H1 (cell line): ENCODE measurements at regions not wholly inside any gene's neighbourhood (a gene's known extent, or its start where the extent isn't known, plus 50 kb on each side); places are given as distances from the start of the nearest gene placed in this dataset.

Experiments
- CTCF ChIA-PET: fragments of 300-600 bp; sonication (Branson Sonifier 250); formaldehyde crosslinking; loops from one replicate; lab custom pipeline; 2021; ENCODE audit not compliant: partially characterized antibody; lab: Charles Lee
- POLR2A ChIA-PET: fragments of 300-600 bp; sonication (Branson Sonifier 250); formaldehyde crosslinking; loops from one replicate; lab custom pipeline; 2021; ENCODE audit warnings: inconsistent platforms; ENCODE audit not compliant: partially characterized antibody; lab: Charles Lee
- DNase-seq, 2 experiments: peaks; one replicate each; pipeline versions ENCODE4 v3.0.0 to v3.0.0-alpha.2; 2010 to 2022; ENCODE audit warnings: low spot score in 2 of 2, low read depth in 1 of 2, mixed read lengths in 1 of 2
- FAIRE-seq: peaks from 2 replicates; lab custom pipeline; 2011; peaks lifted over from hg19 to GRCh38; lab: Jason Lieb, UNC
- H2AFZ ChIP-seq: 2 replicates; pipeline ENCODE4 v1.8.1; 2012; ENCODE audit warnings: low read length, inconsistent platforms
- H2AK5ac ChIP-seq: 2 replicates; pipeline ENCODE4 v1.6.1; 2013; ENCODE audit warnings: low read depth, low read length
- H2BK120ac ChIP-seq: replicated peaks from 2 replicates; pipeline ENCODE3; 2013; ENCODE audit warnings: low read depth, low read length, inconsistent platforms
- H2BK12ac ChIP-seq: 2 replicates; pipeline ENCODE4 v1.6.1; 2013; ENCODE audit warnings: low read depth, low read length
- H2BK15ac ChIP-seq: 2 replicates; pipeline ENCODE4 v1.6.1; 2013; ENCODE audit warnings: low read length
- H2BK20ac ChIP-seq: 2 replicates; pipeline ENCODE4 v1.6.1; 2013; ENCODE audit warnings: low read length
- H2BK5ac ChIP-seq: 2 replicates; pipeline ENCODE4 v1.6.1; 2013; ENCODE audit warnings: low read depth, low read length
- H3K14ac ChIP-seq: 2 replicates; pipeline ENCODE4 v1.6.1; 2013; ENCODE audit warnings: inconsistent platforms; ENCODE audit not compliant: insufficient read length
- H3K18ac ChIP-seq: 2 replicates; pipeline ENCODE4 v1.6.1; 2013; ENCODE audit warnings: low read length; ENCODE audit errors: extremely low read depth
- H3K23ac ChIP-seq: 2 replicates; pipeline ENCODE4 v1.6.1; 2013; ENCODE audit warnings: inconsistent platforms; ENCODE audit not compliant: insufficient read length
- H3K23me2 ChIP-seq: 2 replicates; pipeline ENCODE4 v1.6.1; 2013; ENCODE audit warnings: low read depth, low read length
- H3K27ac ChIP-seq: 2 replicates; pipeline ENCODE4 v1.6.1; 2011; ENCODE audit warnings: low read depth, low read length, inconsistent platforms
- H3K27me3 ChIP-seq, 4 experiments: replicated peaks in 1 of 4; 1 replicate in 1 of 4; 2 replicates in 3 of 4; pipeline versions ENCODE4 v1.6.1 to v1.8.1; 2011 to 2013; ENCODE audit warnings: low read length in 3 of 4, mild to moderate bottlenecking in 3 of 4, inconsistent platforms in 2 of 4, mixed read lengths in 2 of 4, moderate library complexity in 1 of 4; ENCODE audit not compliant: control insufficient read depth in 3 of 4, insufficient read depth in 3 of 4; ENCODE audit errors: extremely low read depth in 1 of 4
- H3K36me3 ChIP-seq, 4 experiments: 2 replicates each; pipeline versions ENCODE4 v1.6.1 to v1.8.1; 2011 to 2013; ENCODE audit warnings: mild to moderate bottlenecking in 4 of 4, low read length in 3 of 4, moderate library complexity in 2 of 4, control low read depth in 1 of 4, inconsistent platforms in 1 of 4; ENCODE audit not compliant: insufficient read depth in 4 of 4, control insufficient read depth in 2 of 4
- H3K4ac ChIP-seq: replicated peaks from 2 replicates; pipeline ENCODE3; 2013; ENCODE audit warnings: low read length, low read depth, mixed read lengths, inconsistent platforms; ENCODE audit not compliant: insufficient read length
- H3K4me1 ChIP-seq, 4 experiments: replicated peaks in 1 of 4; 1 replicate in 1 of 4; 2 replicates in 3 of 4; pipeline versions ENCODE4 v1.6.1 to v1.8.1; 2011 to 2013; ENCODE audit warnings: low read length in 3 of 4, inconsistent platforms in 2 of 4, mixed read lengths in 1 of 4; ENCODE audit not compliant: insufficient read depth in 4 of 4, control insufficient read depth in 3 of 4
- H3K4me2 ChIP-seq, 2 experiments: 2 replicates each; pipeline versions ENCODE4 v1.6.1 to v1.8.1; 2011 to 2013; ENCODE audit warnings: low read depth in 2 of 2, low read length in 2 of 2, control low read depth in 1 of 2, inconsistent platforms in 1 of 2, mild to moderate bottlenecking in 1 of 2; ENCODE audit not compliant: insufficient read depth in 1 of 2
- H3K4me3 ChIP-seq, 4 experiments: fragments of 200-600, 300-600 bp in 1 of 4; sonication (generic), shearing (Covaris generic), sonication (Bioruptor Twin) in 1 of 4; 2 replicates each; pipeline versions ENCODE4 v1.5.1 to v1.8.1; 2011 to 2016; ENCODE audit warnings: low read length in 4 of 4, low read depth in 3 of 4, control low read depth in 2 of 4, inconsistent platforms in 2 of 4, mild to moderate bottlenecking in 2 of 4, mixed read lengths in 1 of 4, moderate library complexity in 1 of 4; ENCODE audit not compliant: insufficient read depth in 2 of 4; ENCODE audit errors: extremely low read depth in 1 of 4
- H3K56ac ChIP-seq: replicated peaks from 2 replicates; pipeline ENCODE3; 2013; ENCODE audit warnings: low read depth, mild to moderate bottlenecking, mixed read lengths, low read length, inconsistent platforms; ENCODE audit not compliant: insufficient read length
- H3K79me1 ChIP-seq: 2 replicates; pipeline ENCODE4 v1.6.1; 2013; ENCODE audit warnings: low read depth, low read length, control low read depth
- H3K79me2 ChIP-seq, 2 experiments: 2 replicates each; pipeline versions ENCODE4 v1.6.1 to v1.8.1; 2012 to 2013; ENCODE audit warnings: low read length in 2 of 2, mild to moderate bottlenecking in 2 of 2, inconsistent platforms in 1 of 2; ENCODE audit not compliant: insufficient read depth in 2 of 2, control insufficient read depth in 1 of 2
- H3K9ac ChIP-seq, 4 experiments: replicated peaks in 1 of 4; 1 replicate in 1 of 4; 2 replicates in 3 of 4; pipeline versions ENCODE4 v1.6.1 to v1.8.1; 2011 to 2013; ENCODE audit warnings: low read depth in 3 of 4, low read length in 3 of 4, control low read depth in 2 of 4, mild to moderate bottlenecking in 2 of 4, moderate library complexity in 2 of 4, inconsistent platforms in 1 of 4; ENCODE audit errors: extremely low read depth in 1 of 4
- H3K9me3 ChIP-seq, 2 experiments: 2 replicates each; pipeline versions ENCODE4 v1.6.1 to v1.8.1; 2012 to 2013; ENCODE audit warnings: mild to moderate bottlenecking in 2 of 2, moderate library complexity in 2 of 2, control low read depth in 1 of 2, inconsistent platforms in 1 of 2, low read depth in 1 of 2, low read length in 1 of 2, mixed read lengths in 1 of 2; ENCODE audit not compliant: insufficient read depth in 2 of 2
- H4K20me1 ChIP-seq, 2 experiments: replicated peaks in 1 of 2; 2 replicates each; pipeline versions ENCODE3 to v1.8.1; 2011 to 2013; ENCODE audit warnings: inconsistent platforms in 2 of 2, low read length in 2 of 2, mild to moderate bottlenecking in 1 of 2; ENCODE audit not compliant: insufficient read depth in 2 of 2, control insufficient read depth in 1 of 2
- H4K5ac ChIP-seq: 2 replicates; pipeline ENCODE4 v1.6.1; 2013; ENCODE audit warnings: low read length, low read depth, mixed read lengths, inconsistent platforms; ENCODE audit not compliant: insufficient read length
- H4K8ac ChIP-seq: 2 replicates; pipeline ENCODE4 v1.8.0; 2013; ENCODE audit warnings: mild to moderate bottlenecking, moderate library complexity, low read length, inconsistent platforms; ENCODE audit not compliant: insufficient read depth; ENCODE audit errors: extremely low read depth
- H4K91ac ChIP-seq: replicated peaks from 2 replicates; pipeline ENCODE3; 2013; ENCODE audit warnings: low read length, mixed read lengths, inconsistent platforms; ENCODE audit not compliant: insufficient read length
- CTBP2 ChIP-seq: IDR thresholded peaks from 2 replicates; pipeline ENCODE4 v1.7.0; 2011; ENCODE audit warnings: borderline replicate concordance, mild to moderate bottlenecking, moderate library complexity, mixed read lengths, low read length; ENCODE audit not compliant: insufficient read depth, insufficient read length
- MAFK ChIP-seq: IDR thresholded peaks from 2 replicates; pipeline ENCODE4 v1.6.1; 2012; ENCODE audit warnings: low read depth, mild to moderate bottlenecking, improper control_type of control experiment, low read length
- WGBS, 2 experiments: shearing (Covaris generic) in 1 of 2; methylation state at CpG; one replicate each; pipeline versions ENCODE4 v1.1.6 to v1.1.7; 2013 to 2015; ENCODE audit warnings: low lambda C conversion rate in 2 of 2, mixed read lengths in 2 of 2, inconsistent platforms in 1 of 2, low coverage in 1 of 2, missing lambda C conversion rate in 1 of 2; ENCODE audit not compliant: insufficient replicate concordance in 2 of 2, insufficient coverage in 1 of 2, insufficient read length in 1 of 2; ENCODE audit errors: extremely low coverage in 1 of 2, missing lambda C conversion rate in 1 of 2; 5-methylcytosine and 5-hydroxymethylcytosine counted together

DNA sequence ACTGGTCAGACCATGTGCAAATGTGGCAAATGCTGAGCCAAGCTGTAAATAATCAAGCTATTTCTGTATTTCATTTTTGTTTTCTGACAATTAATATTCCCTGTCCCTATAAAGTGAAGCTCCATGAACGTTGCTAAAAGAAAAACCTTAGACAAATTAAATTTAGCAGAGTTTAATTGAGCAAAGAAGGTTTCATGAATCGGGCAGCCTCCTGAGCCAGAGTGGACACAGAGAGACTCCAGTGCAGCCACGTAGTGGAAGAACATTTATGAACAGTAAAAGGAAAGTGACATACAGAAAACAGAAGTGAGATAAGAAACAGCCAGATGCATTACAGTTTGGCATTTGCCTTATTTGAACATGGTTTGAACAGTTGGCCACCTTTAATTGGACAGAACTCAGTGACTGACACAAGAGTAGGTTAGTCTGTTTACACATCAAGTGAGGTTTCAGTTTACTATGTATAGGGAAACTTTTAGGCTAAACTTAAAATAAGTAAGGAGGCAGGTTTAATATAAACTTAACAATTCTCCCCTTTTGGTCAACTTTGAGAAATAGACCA is 69.7 kb downstream of the UFM1 start:
- H2BK15ac ChIP-seq = no peak overlapping the region
- H4K8ac ChIP-seq = no peak overlapping the region
- H3K79me2 ChIP-seq = no peaks in the 10 kb centered on the region
- ChIA-PET CTCF (interaction anchor here (0.9 to 1.2 kb wide), 3 partner anchors 8 to 162 kb away, joined by 3 to 6 read pairs (median 3); no protein-coding TSS in a partner anchor), POLR2A (no interaction called here)
- H4K20me1 ChIP-seq = no peaks in the 10 kb centered on the region
- no peak overlapping the region for H2AK5ac ChIP-seq
- no peaks in the 10 kb centered on the region for H3K27me3 ChIP-seq
- no peak overlapping the region for H4K5ac ChIP-seq
- no peak overlapping the region for H2BK5ac ChIP-seq
- H3K4ac ChIP-seq = no peak overlapping the region
- H3K4me1 ChIP-seq = no peaks in the 10 kb centered on the region
- no peak for TF ChIP-seq MAFK
- TF ChIP-seq CTBP2 = no peak
- no peak overlapping the region for H3K4me3 ChIP-seq
- no peak overlapping the region for H3K23ac ChIP-seq
- no peak overlapping the region for H3K56ac ChIP-seq
- no peak overlapping the region for H3K9ac ChIP-seq
- H4K91ac ChIP-seq = no peak overlapping the region
- no peak overlapping the region for H3K27ac ChIP-seq
- DNase-seq (no peak), FAIRE-seq (no peak)
- H3K36me3 ChIP-seq = no peaks in the 10 kb centered on the region
- H2BK12ac ChIP-seq = no peak overlapping the region
- no peaks in the 10 kb centered on the region for H3K79me1 ChIP-seq
- no peaks in the 10 kb centered on the region for H3K23me2 ChIP-seq
- H2BK20ac ChIP-seq = no peak overlapping the region
- no peak overlapping the region for H2BK120ac ChIP-seq
- H3K14ac ChIP-seq = no peak overlapping the region
- H3K18ac ChIP-seq = no peak overlapping the region
- H3K9me3 ChIP-seq = peaks cover 0 to 4% of the 10 kb centered on the region in 2 experiments; a peak in 1 of 4 replicates
- H3K4me2 ChIP-seq = no peak overlapping the region
- 77% methylated on average over 3 of the region's 3 CpGs; no CpG with 5 or more reads in 1 of the 2 experiments for WGBS, 2 experiments
- H2AFZ ChIP-seq = no peak overlapping the region
